ENCODE measurements at regions not wholly inside any gene's neighbourhood (a gene's known extent, or its start where the extent isn't known, plus 50 kb on each side); places are given as distances from the start of the nearest gene placed in this dataset.

GRCh38 chr14:85391892-85392291, 138.1 kb upstream of the FLRT2 start:
- no peak for DNase-seq
- POLR2A ChIA-PET: no interaction called here
- TF ChIP-seq, protein P1, sequence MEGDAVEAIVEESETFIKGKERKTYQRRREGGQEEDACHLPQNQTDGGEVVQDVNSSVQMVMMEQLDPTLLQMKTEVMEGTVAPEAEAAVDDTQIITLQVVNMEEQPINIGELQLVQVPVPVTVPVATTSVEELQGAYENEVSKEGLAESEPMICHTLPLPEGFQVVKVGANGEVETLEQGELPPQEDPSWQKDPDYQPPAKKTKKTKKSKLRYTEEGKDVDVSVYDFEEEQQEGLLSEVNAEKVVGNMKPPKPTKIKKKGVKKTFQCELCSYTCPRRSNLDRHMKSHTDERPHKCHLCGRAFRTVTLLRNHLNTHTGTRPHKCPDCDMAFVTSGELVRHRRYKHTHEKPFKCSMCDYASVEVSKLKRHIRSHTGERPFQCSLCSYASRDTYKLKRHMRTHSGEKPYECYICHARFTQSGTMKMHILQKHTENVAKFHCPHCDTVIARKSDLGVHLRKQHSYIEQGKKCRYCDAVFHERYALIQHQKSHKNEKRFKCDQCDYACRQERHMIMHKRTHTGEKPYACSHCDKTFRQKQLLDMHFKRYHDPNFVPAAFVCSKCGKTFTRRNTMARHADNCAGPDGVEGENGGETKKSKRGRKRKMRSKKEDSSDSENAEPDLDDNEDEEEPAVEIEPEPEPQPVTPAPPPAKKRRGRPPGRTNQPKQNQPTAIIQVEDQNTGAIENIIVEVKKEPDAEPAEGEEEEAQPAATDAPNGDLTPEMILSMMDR (IDR thresholded peaks at IDR 0.05): no peak
- no peak for ATAC-seq (ENCODE audit: poor library complexity)
- Histone ChIP-seq H3K36me3 (ENCODE audit: insufficient read depth, low read length) (no peaks in the 10 kb centered on the region), H3K27ac (ENCODE audit: low read depth in 1 of 2, low read length in 2 of 2) (no peak overlapping the region), H3K4me3 (ENCODE audit: low read length) (no peak overlapping the region), H3K9me3 (ENCODE audit: control insufficient read depth in 1 of 2, insufficient read depth in 1 of 2, low read length in 2 of 2) (no peaks in the 10 kb centered on the region), H3K4me1 (ENCODE audit: insufficient read depth, low read length) (no peaks in the 10 kb centered on the region), H3K27me3 (ENCODE audit: control insufficient read depth in 1 of 2, insufficient read depth in 2 of 2, low read length in 2 of 2) (no peaks in the 10 kb centered on the region)
- H3K9me3 Mint-ChIP-seq: peaks cover 2% of the 10 kb centered on the region
- H3K36me3 Mint-ChIP-seq (ENCODE audit: low read depth): no peaks in the 10 kb centered on the region
- CTCF ChIA-PET: no interaction called here
- no peaks in the 10 kb centered on the region for H3K4me1 Mint-ChIP-seq (ENCODE audit: low read depth)
- H3K27me3 Mint-ChIP-seq: no peaks in the 10 kb centered on the region
- intact Hi-C loops (cut with DNase I, micrococcal nuclease): no loop called here
- H3K27ac Mint-ChIP-seq: no peak overlapping the region
- H3K4me3 Mint-ChIP-seq: no peak overlapping the region

DNA sequence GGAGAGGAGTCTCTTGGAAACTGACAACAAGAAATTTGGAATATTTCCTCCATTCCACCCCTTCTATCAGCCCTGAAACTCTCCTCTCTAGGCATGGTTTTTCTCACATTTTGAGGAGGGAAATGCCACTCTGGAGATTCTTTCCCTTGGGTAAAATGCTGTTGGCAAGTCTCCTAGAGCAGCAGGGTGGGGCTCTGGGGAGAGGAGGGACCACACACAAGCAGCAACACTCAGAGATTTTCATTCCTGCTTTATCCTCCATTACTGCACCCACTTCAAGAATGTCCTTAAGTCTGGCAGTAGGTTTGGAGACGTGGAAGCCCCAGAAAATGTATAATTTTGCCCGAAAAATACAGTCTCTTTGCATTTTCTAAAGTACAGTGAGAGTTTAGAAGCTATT, 130.8 kb upstream of the FLRT2 start:
- Histone ChIP-seq H3K36me3 (ENCODE audit: insufficient read depth, low read length) (no peaks in the 10 kb centered on the region), H3K9me3 (ENCODE audit: control insufficient read depth in 1 of 2, insufficient read depth in 1 of 2, low read length in 2 of 2) (no peaks in the 10 kb centered on the region), H3K27ac (ENCODE audit: low read depth in 1 of 2, low read length in 2 of 2) (no peak overlapping the region), H3K27me3 (ENCODE audit: control insufficient read depth in 1 of 2, insufficient read depth in 2 of 2, low read length in 2 of 2) (no peaks in the 10 kb centered on the region), H3K4me1 (ENCODE audit: insufficient read depth, low read length) (no peaks in the 10 kb centered on the region), H3K4me3 (ENCODE audit: low read length) (no peak overlapping the region)
- Mint-ChIP-seq H3K9me3 (no peaks in the 10 kb centered on the region), H3K27ac (no peak overlapping the region), H3K36me3 (ENCODE audit: low read depth) (no peaks in the 10 kb centered on the region), H3K27me3 (no peaks in the 10 kb centered on the region), H3K4me1 (ENCODE audit: low read depth) (no peaks in the 10 kb centered on the region), H3K4me3 (no peak overlapping the region)
- ChIA-PET CTCF (no interaction called here), POLR2A (no interaction called here)
- intact Hi-C loops (cut with DNase I, micrococcal nuclease): no loop called here
- ATAC-seq (ENCODE audit: poor library complexity) (no peak), DNase-seq (no peak)
- TF ChIP-seq, protein P1 (IDR thresholded peaks at IDR 0.05): no peak

DNA sequence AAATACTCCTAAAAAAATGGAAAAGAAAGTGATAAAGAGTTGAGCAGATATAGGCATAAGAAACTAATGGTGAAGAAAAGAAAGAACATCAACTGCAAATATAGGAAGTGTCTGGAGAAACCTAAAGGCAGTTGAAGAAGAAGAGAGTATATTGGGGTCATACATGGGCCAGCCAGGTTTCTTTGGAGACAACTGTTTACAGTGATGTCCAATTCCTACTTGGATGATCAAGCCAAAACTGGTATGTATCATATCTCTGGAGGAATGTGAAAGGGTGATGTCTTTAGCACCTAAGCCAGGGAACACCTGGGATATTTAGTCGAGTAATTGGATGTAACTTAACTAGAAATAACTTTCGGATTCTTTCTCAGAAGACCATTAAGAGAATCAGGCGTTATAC, 129.3 kb upstream of the FLRT2 start:
- TF ChIP-seq, protein P1 (IDR thresholded peaks at IDR 0.05): no peak
- Mint-ChIP-seq H3K36me3 (ENCODE audit: low read depth) (no peaks in the 10 kb centered on the region), H3K27me3 (no peaks in the 10 kb centered on the region), H3K4me1 (ENCODE audit: low read depth) (no peaks in the 10 kb centered on the region), H3K27ac (no peak overlapping the region), H3K4me3 (no peak overlapping the region), H3K9me3 (no peaks in the 10 kb centered on the region)
- intact Hi-C loops (cut with DNase I, micrococcal nuclease): no loop called here
- Histone ChIP-seq H3K27ac (ENCODE audit: low read depth in 1 of 2, low read length in 2 of 2) (no peak overlapping the region), H3K4me1 (ENCODE audit: insufficient read depth, low read length) (no peaks in the 10 kb centered on the region), H3K9me3 (ENCODE audit: control insufficient read depth in 1 of 2, insufficient read depth in 1 of 2, low read length in 2 of 2) (no peaks in the 10 kb centered on the region), H3K27me3 (ENCODE audit: control insufficient read depth in 1 of 2, insufficient read depth in 2 of 2, low read length in 2 of 2) (no peaks in the 10 kb centered on the region), H3K36me3 (ENCODE audit: insufficient read depth, low read length) (no peaks in the 10 kb centered on the region), H3K4me3 (ENCODE audit: low read length) (no peak overlapping the region)
- DNase-seq: no peak
- ChIA-PET POLR2A (no interaction called here), CTCF (no interaction called here)
- no peak for ATAC-seq (ENCODE audit: poor library complexity)

All from CD4-positive, alpha-beta T cell (primary cell).